Liver (tissue), 3 donors: ENCODE measurements at regions not wholly inside any gene's neighbourhood (a gene's known extent, or its start where the extent isn't known, plus 50 kb on each side); places are given as distances from the start of the nearest gene placed in this dataset.

Source experiments
- CTCF ChIP-seq: fragments of 150-350 bp; IDR thresholded peaks from 2 replicates; pipeline ENCODE4 v1.5.1; 2017; ENCODE audit warnings: improper control_type of control experiment, low read depth, low read length; ENCODE audit not compliant: missing input control
- GABPA ChIP-seq, 2 donors: IDR thresholded peaks in 1 of 2; conservative IDR thresholded peaks in 1 of 2; 2 replicates each; pipeline ENCODE4 v1.6.1; 2016; ENCODE audit warnings: antibody characterized with exemption in 2 of 2, mild to moderate bottlenecking in 1 of 2, moderate library complexity in 1 of 2
- MAX ChIP-seq: IDR thresholded peaks from 2 replicates; pipeline ENCODE4 v1.6.1; 2016; ENCODE audit warnings: antibody characterized with exemption
- RAD21 ChIP-seq, 2 donors: IDR thresholded peaks; 2 replicates each; pipeline ENCODE4 v1.6.1; 2016; ENCODE audit warnings: antibody characterized with exemption in 2 of 2, mild to moderate bottlenecking in 2 of 2
- REST ChIP-seq: IDR thresholded peaks from 2 replicates; pipeline ENCODE4 v1.6.1; 2016; ENCODE audit warnings: antibody characterized with exemption, mild to moderate bottlenecking
- TF ChIP-seq, protein P1 (sequence below): IDR thresholded peaks from 2 replicates; pipeline ENCODE4 v1.6.1; 2016; ENCODE audit warnings: antibody characterized with exemption
- donor health status: healthy.
- donor health status: healthy.

DNA sequence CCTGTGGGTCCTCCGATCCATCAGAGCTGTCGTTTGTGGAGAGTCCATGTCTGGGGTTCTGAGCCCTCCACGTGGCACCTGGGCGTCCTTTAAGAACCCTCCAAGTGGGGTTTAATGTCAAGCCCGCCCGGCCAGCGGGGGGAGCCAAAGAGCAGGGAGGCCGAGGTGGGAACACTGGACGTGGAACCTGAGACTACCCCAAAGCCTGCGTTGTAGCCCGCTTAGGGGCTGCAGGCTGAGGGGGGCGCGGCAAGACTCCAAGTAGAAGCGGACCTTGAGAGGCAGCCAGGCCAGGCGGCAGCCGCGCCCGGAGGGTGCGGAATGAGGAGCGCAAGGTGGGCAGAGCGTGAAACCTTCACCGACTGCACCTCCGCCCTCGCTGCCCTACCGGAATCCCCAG is 126.2 kb upstream of the ATP10A start:
- TF ChIP-seq, protein P1, sequence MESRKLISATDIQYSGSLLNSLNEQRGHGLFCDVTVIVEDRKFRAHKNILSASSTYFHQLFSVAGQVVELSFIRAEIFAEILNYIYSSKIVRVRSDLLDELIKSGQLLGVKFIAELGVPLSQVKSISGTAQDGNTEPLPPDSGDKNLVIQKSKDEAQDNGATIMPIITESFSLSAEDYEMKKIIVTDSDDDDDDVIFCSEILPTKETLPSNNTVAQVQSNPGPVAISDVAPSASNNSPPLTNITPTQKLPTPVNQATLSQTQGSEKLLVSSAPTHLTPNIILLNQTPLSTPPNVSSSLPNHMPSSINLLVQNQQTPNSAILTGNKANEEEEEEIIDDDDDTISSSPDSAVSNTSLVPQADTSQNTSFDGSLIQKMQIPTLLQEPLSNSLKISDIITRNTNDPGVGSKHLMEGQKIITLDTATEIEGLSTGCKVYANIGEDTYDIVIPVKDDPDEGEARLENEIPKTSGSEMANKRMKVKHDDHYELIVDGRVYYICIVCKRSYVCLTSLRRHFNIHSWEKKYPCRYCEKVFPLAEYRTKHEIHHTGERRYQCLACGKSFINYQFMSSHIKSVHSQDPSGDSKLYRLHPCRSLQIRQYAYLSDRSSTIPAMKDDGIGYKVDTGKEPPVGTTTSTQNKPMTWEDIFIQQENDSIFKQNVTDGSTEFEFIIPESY: no peak
- no peak for TF ChIP-seq CTCF
- no peak for TF ChIP-seq GABPA (IDR thresholded peaks at IDR 0.05 in 1 of 2, conservative IDR thresholded peaks at IDR 0.05 in 1 of 2)
- TF ChIP-seq REST: no peak
- no peak for TF ChIP-seq RAD21 (IDR thresholded peaks at IDR 0.05)
- no peak for TF ChIP-seq MAX
